ENCODE measurements at regions not wholly inside any gene's neighbourhood (a gene's known extent, or its start where the extent isn't known, plus 50 kb on each side); places are given as distances from the start of the nearest gene placed in this dataset.
A peak's percentile ranks its signal among the peaks of the same experiment; 100 is the strongest.
"Not testable (repeated sequence)": the region's sequence is repeated elsewhere in the genome, so short reads cannot be mapped to it uniquely, and the experiment has no call there.

DNA sequence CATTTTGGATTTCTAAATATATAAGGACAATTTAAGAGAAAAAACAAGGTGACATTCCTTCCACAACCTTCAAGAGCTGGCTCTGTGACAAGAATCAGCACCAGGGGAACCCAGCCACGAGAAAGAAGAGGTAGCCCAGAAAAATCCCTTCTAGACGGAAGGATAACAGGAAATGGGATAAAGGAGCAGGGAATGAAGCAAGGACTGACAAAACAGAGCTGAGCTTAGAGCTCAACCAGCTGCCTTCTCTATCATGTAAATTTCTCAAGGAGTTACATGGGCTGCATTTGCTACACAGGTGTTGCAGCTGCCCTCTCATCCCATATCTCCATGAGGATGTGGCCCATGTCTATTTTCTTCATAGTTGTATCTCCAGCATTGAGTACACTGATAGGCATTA is 154.2 kb upstream of the PRDX4 start:
- H3K27ac ChIP-seq, result no peak overlapping the region
- intact Hi-C loops (cut with DNase I), result no loop called here
- H3K9me3 ChIP-seq, result peaks cover 0 to 9% (median 0%) of the 10 kb centered on the region in 12 donors
- H3K4me1 ChIP-seq, result no peaks in the 10 kb centered on the region
- no peaks in the 10 kb centered on the region for H3K36me3 ChIP-seq
- H3K27me3 ChIP-seq, result peaks cover 0 to 4% (median 0%) of the 10 kb centered on the region in 9 donors
- 27 to 49% (median 42%) methylated on average over 2 of the region's 2 CpGs for WGBS, 4 donors
- DNase-seq (no peak), ATAC-seq (no peak)
- H3K4me3 ChIP-seq, result no peak overlapping the region
- no peak for TF ChIP-seq POLR2A (IDR thresholded peaks at IDR 0.05)
- TF ChIP-seq, protein P1, sequence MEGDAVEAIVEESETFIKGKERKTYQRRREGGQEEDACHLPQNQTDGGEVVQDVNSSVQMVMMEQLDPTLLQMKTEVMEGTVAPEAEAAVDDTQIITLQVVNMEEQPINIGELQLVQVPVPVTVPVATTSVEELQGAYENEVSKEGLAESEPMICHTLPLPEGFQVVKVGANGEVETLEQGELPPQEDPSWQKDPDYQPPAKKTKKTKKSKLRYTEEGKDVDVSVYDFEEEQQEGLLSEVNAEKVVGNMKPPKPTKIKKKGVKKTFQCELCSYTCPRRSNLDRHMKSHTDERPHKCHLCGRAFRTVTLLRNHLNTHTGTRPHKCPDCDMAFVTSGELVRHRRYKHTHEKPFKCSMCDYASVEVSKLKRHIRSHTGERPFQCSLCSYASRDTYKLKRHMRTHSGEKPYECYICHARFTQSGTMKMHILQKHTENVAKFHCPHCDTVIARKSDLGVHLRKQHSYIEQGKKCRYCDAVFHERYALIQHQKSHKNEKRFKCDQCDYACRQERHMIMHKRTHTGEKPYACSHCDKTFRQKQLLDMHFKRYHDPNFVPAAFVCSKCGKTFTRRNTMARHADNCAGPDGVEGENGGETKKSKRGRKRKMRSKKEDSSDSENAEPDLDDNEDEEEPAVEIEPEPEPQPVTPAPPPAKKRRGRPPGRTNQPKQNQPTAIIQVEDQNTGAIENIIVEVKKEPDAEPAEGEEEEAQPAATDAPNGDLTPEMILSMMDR (IDR thresholded peaks at IDR 0.05), result no peak

DNA sequence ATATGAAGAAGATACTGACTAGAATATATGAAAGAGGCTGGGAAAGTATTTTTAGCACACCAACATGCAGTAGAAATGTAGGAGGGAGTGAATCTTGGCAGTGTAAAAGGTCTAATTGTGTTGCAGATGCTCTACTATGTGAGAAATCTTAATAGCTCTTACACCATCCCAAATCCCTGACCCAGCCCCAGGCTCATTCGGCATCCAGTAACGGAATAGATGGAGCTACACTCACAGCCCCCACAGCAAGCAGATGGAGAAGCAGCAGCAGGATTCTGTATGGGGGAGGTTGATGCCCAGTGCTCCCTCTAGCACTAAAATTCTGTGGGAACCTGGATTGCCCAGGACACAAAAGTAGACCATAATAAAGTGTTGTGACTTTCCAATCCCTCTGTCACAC is 153.2 kb upstream of the PRDX4 start:
- Histone ChIP-seq H3K4me3 (no peak overlapping the region), H3K27me3 (peaks cover 0 to 4% (median 0%) of the 10 kb centered on the region in 9 donors), H3K9me3 (peaks cover 0 to 9% (median 0%) of the 10 kb centered on the region in 12 donors), H3K4me1 (no peaks in the 10 kb centered on the region), H3K36me3 (no peaks in the 10 kb centered on the region), H3K27ac (no peak overlapping the region)
- WGBS, 4 donors, result 60 to 83% (median 70%) methylated on average over 2 of the region's 2 CpGs
- ATAC-seq, result no peak
- intact Hi-C loops (cut with DNase I), result no loop called here
- TF ChIP-seq, protein P1 (IDR thresholded peaks at IDR 0.05), result no peak
- no peak for TF ChIP-seq POLR2A (IDR thresholded peaks at IDR 0.05)
- no peak for DNase-seq

DNA sequence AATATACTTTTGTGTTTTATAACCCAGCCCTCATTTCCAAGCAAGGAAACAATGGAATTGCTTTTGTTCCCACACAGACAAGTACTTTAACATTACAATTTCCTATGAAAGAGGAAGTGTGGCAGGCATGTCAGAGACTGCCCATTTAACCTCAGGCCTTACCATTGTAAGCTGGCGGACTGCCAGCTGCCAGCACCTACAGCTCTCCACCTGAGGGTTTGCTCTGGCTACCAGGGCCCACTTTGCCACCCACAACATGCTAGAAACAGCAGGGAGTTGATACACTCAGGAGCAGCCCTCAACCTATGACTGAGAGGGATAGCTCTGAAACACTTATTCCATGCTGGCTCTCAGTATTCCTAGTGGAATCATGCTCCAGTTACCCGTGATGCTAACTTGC is 152.3 kb upstream of the PRDX4 start:
- 36 to 72% (median 48%) methylated on average over 2 of the region's 2 CpGs for WGBS, 4 donors
- no peak overlapping the region for H3K4me3 ChIP-seq
- no peaks in the 10 kb centered on the region for H3K36me3 ChIP-seq
- ATAC-seq (no peak), DNase-seq (no peak)
- no peaks in the 10 kb centered on the region for H3K27me3 ChIP-seq
- intact Hi-C loops (cut with DNase I), result no loop called here
- H3K9me3 ChIP-seq, result no peaks in the 10 kb centered on the region
- no peaks in the 10 kb centered on the region for H3K4me1 ChIP-seq
- no peak overlapping the region for H3K27ac ChIP-seq
- TF ChIP-seq, protein P1 (IDR thresholded peaks at IDR 0.05), result no peak
- TF ChIP-seq POLR2A (IDR thresholded peaks at IDR 0.05), result no peak

DNA sequence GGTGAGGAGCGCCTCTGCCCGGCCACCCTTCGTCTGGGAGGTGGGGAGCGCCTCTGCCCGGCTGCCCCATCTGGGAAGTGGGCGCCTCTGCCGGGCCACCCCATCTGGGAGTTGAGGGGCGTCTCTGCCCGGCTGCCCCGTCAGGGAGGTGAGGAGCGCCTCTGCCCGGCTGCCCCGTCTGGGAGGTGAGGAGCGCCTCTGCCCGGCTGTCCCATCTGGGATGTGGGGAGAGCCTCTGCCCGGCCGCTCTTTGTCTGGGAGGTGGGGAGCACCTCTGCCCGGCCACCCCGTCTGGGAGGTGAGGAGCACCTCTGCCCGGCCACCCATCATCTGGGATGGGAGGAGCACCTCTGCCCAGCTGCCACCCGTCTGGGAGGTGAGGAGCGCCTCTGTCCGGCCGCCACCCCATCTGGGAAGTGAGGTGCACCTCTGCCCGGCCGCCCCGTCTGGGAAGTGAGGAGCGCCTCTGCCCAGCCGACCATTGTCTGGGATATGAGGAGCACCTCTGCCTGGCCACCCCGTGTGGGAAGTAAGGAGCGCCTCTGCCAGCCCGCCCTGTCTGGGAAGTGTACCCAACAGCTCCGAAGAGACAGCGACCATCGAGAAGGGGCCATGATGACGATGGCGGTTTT is 144.2 kb upstream of the PRDX4 start:
- intact Hi-C loops (cut with DNase I); H3K4me3 ChIP-seq; H3K4me1 ChIP-seq; H3K27ac ChIP-seq; ATAC-seq; H3K9me3 ChIP-seq; H3K27me3 ChIP-seq; H3K36me3 ChIP-seq: not testable (repeated sequence)
- DNase-seq, result peak in 1 of 5 donors; percentile 33
- 93 to 97% (median 93%) methylated on average over 29 to 37 of the region's 37 CpGs for WGBS, 4 donors

DNA sequence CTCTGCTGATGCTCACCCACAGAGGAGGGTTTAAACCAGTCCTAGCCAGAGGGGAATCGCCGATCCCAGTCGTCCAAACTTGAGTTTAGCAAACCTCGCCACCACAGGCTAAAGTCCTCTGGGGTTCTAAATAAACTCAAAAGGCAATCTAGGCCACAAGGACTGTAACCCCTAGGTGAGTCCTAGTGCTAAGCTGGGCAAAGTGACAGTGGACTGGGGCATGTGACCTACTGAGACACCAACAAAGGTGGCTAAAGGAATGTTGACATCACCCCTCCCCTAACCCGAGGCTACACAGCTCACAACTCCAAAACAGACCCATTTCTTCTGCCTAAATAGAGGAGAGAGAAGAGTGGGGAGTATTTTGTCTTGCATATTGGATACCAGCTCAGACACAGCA is 142.8 kb upstream of the PRDX4 start:
- Histone ChIP-seq H3K4me3 (no peak overlapping the region), H3K9me3 (peaks cover 0 to 10% (median 0%) of the 10 kb centered on the region in 12 donors), H3K27me3 (no peaks in the 10 kb centered on the region), H3K4me1 (no peaks in the 10 kb centered on the region), H3K27ac (no peak overlapping the region), H3K36me3 (no peaks in the 10 kb centered on the region)
- ATAC-seq (no peak), DNase-seq (no peak)
- WGBS, 4 donors, result 29 to 89% (median 76%) methylated on average over 1 to 5 of the region's 5 CpGs
- TF ChIP-seq POLR2A (IDR thresholded peaks at IDR 0.05), result no peak
- TF ChIP-seq, protein P1 (IDR thresholded peaks at IDR 0.05), result no peak
- intact Hi-C loops (cut with DNase I), result no loop called here
